GM12872 (cell line): ENCODE measurements at regions not wholly inside any gene's neighbourhood (a gene's known extent, or its start where the extent isn't known, plus 50 kb on each side); places are given as distances from the start of the nearest gene placed in this dataset.

Experiments
- CTCF ChIP-seq: IDR thresholded peaks from 3 replicates; pipeline ENCODE4 v1.5.1; 2011; ENCODE audit warnings: low read depth, mild to moderate bottlenecking, low read length, moderate library complexity; ENCODE audit not compliant: insufficient read depth

- no peak for TF ChIP-seq CTCF
Observed at GRCh38 chrX:20420058-20420457, 153.3 kb upstream of the RPS6KA3 start.

GRCh38 chrX:20418379-20419150, 151.9 kb upstream of the RPS6KA3 start:
- TF ChIP-seq CTCF, result no peak

GRCh38 chrX:20414762-20415445, 148.2 kb upstream of the RPS6KA3 start:
- TF ChIP-seq CTCF, result no peak

GRCh38 chrX:20414066-20414465, 147.4 kb upstream of the RPS6KA3 start:
- TF ChIP-seq CTCF, result no peak

GRCh38 chrX:20412871-20413486, 146.3 kb upstream of the RPS6KA3 start:
- no peak for TF ChIP-seq CTCF

GRCh38 chrX:20410540-20410939, 143.8 kb upstream of the RPS6KA3 start:
- no peak for TF ChIP-seq CTCF

GRCh38 chrX:20409991-20410390, 143.3 kb upstream of the RPS6KA3 start:
- TF ChIP-seq CTCF, result no peak
